H1 (cell line): ENCODE measurements at regions not wholly inside any gene's neighbourhood (a gene's known extent, or its start where the extent isn't known, plus 50 kb on each side); places are given as distances from the start of the nearest gene placed in this dataset.

ENCODE experiments used
- CTCF ChIA-PET: fragments of 300-600 bp; sonication (Branson Sonifier 250); formaldehyde crosslinking; loops from one replicate; lab custom pipeline; 2021; ENCODE audit not compliant: partially characterized antibody; lab: Charles Lee
- POLR2A ChIA-PET: fragments of 300-600 bp; sonication (Branson Sonifier 250); formaldehyde crosslinking; loops from one replicate; lab custom pipeline; 2021; ENCODE audit warnings: inconsistent platforms; ENCODE audit not compliant: partially characterized antibody; lab: Charles Lee
- DNase-seq, 2 experiments: peaks; one replicate each; pipeline versions ENCODE4 v3.0.0 to v3.0.0-alpha.2; 2010 to 2022; ENCODE audit warnings: low spot score in 2 of 2, low read depth in 1 of 2, mixed read lengths in 1 of 2
- FAIRE-seq: peaks from 2 replicates; lab custom pipeline; 2011; peaks lifted over from hg19 to GRCh38; lab: Jason Lieb, UNC
- H2AFZ ChIP-seq: 2 replicates; pipeline ENCODE4 v1.8.1; 2012; ENCODE audit warnings: low read length, inconsistent platforms
- H2AK5ac ChIP-seq: 2 replicates; pipeline ENCODE4 v1.6.1; 2013; ENCODE audit warnings: low read depth, low read length
- H2BK120ac ChIP-seq: replicated peaks from 2 replicates; pipeline ENCODE3; 2013; ENCODE audit warnings: low read depth, low read length, inconsistent platforms
- H2BK12ac ChIP-seq: 2 replicates; pipeline ENCODE4 v1.6.1; 2013; ENCODE audit warnings: low read depth, low read length
- H2BK15ac ChIP-seq: 2 replicates; pipeline ENCODE4 v1.6.1; 2013; ENCODE audit warnings: low read length
- H2BK20ac ChIP-seq: 2 replicates; pipeline ENCODE4 v1.6.1; 2013; ENCODE audit warnings: low read length
- H2BK5ac ChIP-seq: 2 replicates; pipeline ENCODE4 v1.6.1; 2013; ENCODE audit warnings: low read depth, low read length
- H3K14ac ChIP-seq: 2 replicates; pipeline ENCODE4 v1.6.1; 2013; ENCODE audit warnings: inconsistent platforms; ENCODE audit not compliant: insufficient read length
- H3K18ac ChIP-seq: 2 replicates; pipeline ENCODE4 v1.6.1; 2013; ENCODE audit warnings: low read length; ENCODE audit errors: extremely low read depth
- H3K23ac ChIP-seq: 2 replicates; pipeline ENCODE4 v1.6.1; 2013; ENCODE audit warnings: inconsistent platforms; ENCODE audit not compliant: insufficient read length
- H3K23me2 ChIP-seq: 2 replicates; pipeline ENCODE4 v1.6.1; 2013; ENCODE audit warnings: low read depth, low read length
- H3K27ac ChIP-seq: 2 replicates; pipeline ENCODE4 v1.6.1; 2011; ENCODE audit warnings: low read depth, low read length, inconsistent platforms
- H3K27me3 ChIP-seq, 4 experiments: replicated peaks in 1 of 4; 1 replicate in 1 of 4; 2 replicates in 3 of 4; pipeline versions ENCODE4 v1.6.1 to v1.8.1; 2011 to 2013; ENCODE audit warnings: low read length in 3 of 4, mild to moderate bottlenecking in 3 of 4, inconsistent platforms in 2 of 4, mixed read lengths in 2 of 4, moderate library complexity in 1 of 4; ENCODE audit not compliant: control insufficient read depth in 3 of 4, insufficient read depth in 3 of 4; ENCODE audit errors: extremely low read depth in 1 of 4
- H3K36me3 ChIP-seq, 4 experiments: 2 replicates each; pipeline versions ENCODE4 v1.6.1 to v1.8.1; 2011 to 2013; ENCODE audit warnings: mild to moderate bottlenecking in 4 of 4, low read length in 3 of 4, moderate library complexity in 2 of 4, control low read depth in 1 of 4, inconsistent platforms in 1 of 4; ENCODE audit not compliant: insufficient read depth in 4 of 4, control insufficient read depth in 2 of 4
- H3K4ac ChIP-seq: replicated peaks from 2 replicates; pipeline ENCODE3; 2013; ENCODE audit warnings: low read length, low read depth, mixed read lengths, inconsistent platforms; ENCODE audit not compliant: insufficient read length
- H3K4me1 ChIP-seq, 4 experiments: replicated peaks in 1 of 4; 1 replicate in 1 of 4; 2 replicates in 3 of 4; pipeline versions ENCODE4 v1.6.1 to v1.8.1; 2011 to 2013; ENCODE audit warnings: low read length in 3 of 4, inconsistent platforms in 2 of 4, mixed read lengths in 1 of 4; ENCODE audit not compliant: insufficient read depth in 4 of 4, control insufficient read depth in 3 of 4
- H3K4me2 ChIP-seq, 2 experiments: 2 replicates each; pipeline versions ENCODE4 v1.6.1 to v1.8.1; 2011 to 2013; ENCODE audit warnings: low read depth in 2 of 2, low read length in 2 of 2, control low read depth in 1 of 2, inconsistent platforms in 1 of 2, mild to moderate bottlenecking in 1 of 2; ENCODE audit not compliant: insufficient read depth in 1 of 2
- H3K4me3 ChIP-seq, 4 experiments: fragments of 200-600, 300-600 bp in 1 of 4; sonication (generic), shearing (Covaris generic), sonication (Bioruptor Twin) in 1 of 4; 2 replicates each; pipeline versions ENCODE4 v1.5.1 to v1.8.1; 2011 to 2016; ENCODE audit warnings: low read length in 4 of 4, low read depth in 3 of 4, control low read depth in 2 of 4, inconsistent platforms in 2 of 4, mild to moderate bottlenecking in 2 of 4, mixed read lengths in 1 of 4, moderate library complexity in 1 of 4; ENCODE audit not compliant: insufficient read depth in 2 of 4; ENCODE audit errors: extremely low read depth in 1 of 4
- H3K56ac ChIP-seq: replicated peaks from 2 replicates; pipeline ENCODE3; 2013; ENCODE audit warnings: low read depth, mild to moderate bottlenecking, mixed read lengths, low read length, inconsistent platforms; ENCODE audit not compliant: insufficient read length
- H3K79me1 ChIP-seq: 2 replicates; pipeline ENCODE4 v1.6.1; 2013; ENCODE audit warnings: low read depth, low read length, control low read depth
- H3K79me2 ChIP-seq, 2 experiments: 2 replicates each; pipeline versions ENCODE4 v1.6.1 to v1.8.1; 2012 to 2013; ENCODE audit warnings: low read length in 2 of 2, mild to moderate bottlenecking in 2 of 2, inconsistent platforms in 1 of 2; ENCODE audit not compliant: insufficient read depth in 2 of 2, control insufficient read depth in 1 of 2
- H3K9ac ChIP-seq, 4 experiments: replicated peaks in 1 of 4; 1 replicate in 1 of 4; 2 replicates in 3 of 4; pipeline versions ENCODE4 v1.6.1 to v1.8.1; 2011 to 2013; ENCODE audit warnings: low read depth in 3 of 4, low read length in 3 of 4, control low read depth in 2 of 4, mild to moderate bottlenecking in 2 of 4, moderate library complexity in 2 of 4, inconsistent platforms in 1 of 4; ENCODE audit errors: extremely low read depth in 1 of 4
- H3K9me3 ChIP-seq, 2 experiments: 2 replicates each; pipeline versions ENCODE4 v1.6.1 to v1.8.1; 2012 to 2013; ENCODE audit warnings: mild to moderate bottlenecking in 2 of 2, moderate library complexity in 2 of 2, control low read depth in 1 of 2, inconsistent platforms in 1 of 2, low read depth in 1 of 2, low read length in 1 of 2, mixed read lengths in 1 of 2; ENCODE audit not compliant: insufficient read depth in 2 of 2
- H4K20me1 ChIP-seq, 2 experiments: replicated peaks in 1 of 2; 2 replicates each; pipeline versions ENCODE3 to v1.8.1; 2011 to 2013; ENCODE audit warnings: inconsistent platforms in 2 of 2, low read length in 2 of 2, mild to moderate bottlenecking in 1 of 2; ENCODE audit not compliant: insufficient read depth in 2 of 2, control insufficient read depth in 1 of 2
- H4K5ac ChIP-seq: 2 replicates; pipeline ENCODE4 v1.6.1; 2013; ENCODE audit warnings: low read length, low read depth, mixed read lengths, inconsistent platforms; ENCODE audit not compliant: insufficient read length
- H4K8ac ChIP-seq: 2 replicates; pipeline ENCODE4 v1.8.0; 2013; ENCODE audit warnings: mild to moderate bottlenecking, moderate library complexity, low read length, inconsistent platforms; ENCODE audit not compliant: insufficient read depth; ENCODE audit errors: extremely low read depth
- H4K91ac ChIP-seq: replicated peaks from 2 replicates; pipeline ENCODE3; 2013; ENCODE audit warnings: low read length, mixed read lengths, inconsistent platforms; ENCODE audit not compliant: insufficient read length
- CTCF ChIP-seq, 3 experiments: IDR thresholded peaks; 1 replicate in 2 of 3; 2 replicates in 1 of 3; pipeline versions ENCODE4 v1.5.1 to v1.6.1; 2011; ENCODE audit warnings: low read length in 3 of 3, mild to moderate bottlenecking in 3 of 3, inconsistent platforms in 2 of 3, low read depth in 1 of 3, moderate library complexity in 1 of 3; ENCODE audit not compliant: insufficient read depth in 1 of 3; ENCODE audit errors: control extremely low read depth in 1 of 3
- NANOG ChIP-seq: IDR thresholded peaks from 2 replicates; pipeline ENCODE4 v1.6.1; 2011; ENCODE audit warnings: low read length, low read depth, mild to moderate bottlenecking, inconsistent platforms; ENCODE audit not compliant: insufficient read depth, poor library complexity, severe bottlenecking
- WGBS, 2 experiments: shearing (Covaris generic) in 1 of 2; methylation state at CpG; one replicate each; pipeline versions ENCODE4 v1.1.6 to v1.1.7; 2013 to 2015; ENCODE audit warnings: low lambda C conversion rate in 2 of 2, mixed read lengths in 2 of 2, inconsistent platforms in 1 of 2, low coverage in 1 of 2, missing lambda C conversion rate in 1 of 2; ENCODE audit not compliant: insufficient replicate concordance in 2 of 2, insufficient coverage in 1 of 2, insufficient read length in 1 of 2; ENCODE audit errors: extremely low coverage in 1 of 2, missing lambda C conversion rate in 1 of 2; 5-methylcytosine and 5-hydroxymethylcytosine counted together

GRCh38 chr11:45537614-45538013, 127.8 kb downstream of the CHST1 start:
- H3K79me2 ChIP-seq, result no peaks in the 10 kb centered on the region
- H3K27ac ChIP-seq, result no peak overlapping the region
- H3K4ac ChIP-seq, result no peak overlapping the region
- FAIRE-seq, result no peak
- H3K56ac ChIP-seq, result no peak overlapping the region
- no peaks in the 10 kb centered on the region for H3K9me3 ChIP-seq
- H4K91ac ChIP-seq, result no peak overlapping the region
- H3K36me3 ChIP-seq, result no peaks in the 10 kb centered on the region
- no peak overlapping the region for H3K14ac ChIP-seq
- no peaks in the 10 kb centered on the region for H3K27me3 ChIP-seq
- H2AFZ ChIP-seq, result no peak overlapping the region
- no peaks in the 10 kb centered on the region; the same call in 1 of the 2 replicates for H3K79me1 ChIP-seq
- H3K18ac ChIP-seq, result no peak overlapping the region
- CTCF ChIA-PET, result interaction anchor here (1.0 to 1.1 kb wide), 2 partner anchors 26 to 234 kb away, joined by 4 read pairs; no protein-coding TSS in a partner anchor
- no peak overlapping the region for H4K5ac ChIP-seq
- H2BK12ac ChIP-seq, result no peak overlapping the region
- TF ChIP-seq NANOG, result no peak
- no peak for TF ChIP-seq CTCF (IDR thresholded peaks at IDR 0.05; ENCODE audit: control extremely low read depth in 1 of 3, insufficient read depth in 1 of 3, low read depth in 1 of 3, low read length in 3 of 3)
- no peak overlapping the region for H2BK15ac ChIP-seq
- H3K23ac ChIP-seq, result no peak overlapping the region
- DNase-seq, result no peak
- H4K8ac ChIP-seq, result no peak overlapping the region
- no peaks in the 10 kb centered on the region for H3K4me1 ChIP-seq
- POLR2A ChIA-PET, result no interaction called here
- no peak overlapping the region for H3K4me2 ChIP-seq
- H3K4me3 ChIP-seq, result no peak overlapping the region
- H3K23me2 ChIP-seq, result no peaks in the 10 kb centered on the region
- WGBS, 2 experiments, result 75% methylated on average over 3 of the region's 3 CpGs; no CpG with 5 or more reads in 1 of the 2 experiments
- H2AK5ac ChIP-seq, result no peak overlapping the region
- no peak overlapping the region for H2BK20ac ChIP-seq
- H4K20me1 ChIP-seq, result no peaks in the 10 kb centered on the region
- no peak overlapping the region for H3K9ac ChIP-seq
- no peak overlapping the region for H2BK5ac ChIP-seq
- H2BK120ac ChIP-seq, result no peak overlapping the region
